GM23248 (cell line): ENCODE measurements at regions not wholly inside any gene's neighbourhood (a gene's known extent, or its start where the extent isn't known, plus 50 kb on each side); places are given as distances from the start of the nearest gene placed in this dataset.

Source experiments
- EZH2 ChIP-seq: fragments of 200-600 bp; sonication (generic); IDR thresholded peaks from 2 replicates; pipeline ENCODE4 v1.6.1; 2018; ENCODE audit warnings: antibody characterized with exemption, mild to moderate bottlenecking; ENCODE audit not compliant: insufficient read depth, poor library complexity, severe bottlenecking
- EZH2phosphoT487 ChIP-seq: fragments of 200-600 bp; sonication (generic); IDR thresholded peaks from 2 replicates; pipeline ENCODE4 v1.6.1; 2018; ENCODE audit warnings: antibody characterized with exemption, moderate library complexity, mild to moderate bottlenecking, low read depth; ENCODE audit not compliant: insufficient read depth

- TF ChIP-seq EZH2phosphoT487: no peak
- no peak for TF ChIP-seq EZH2
Observed at GRCh38 chr1:18009055-18009454, 98.5 kb upstream of the IGSF21 start.
